BLaER1 treated with 17β-estradiol and CSF1 and Interleukin-3, amounts not matched to agents 10 nM and 100 nM (cell line): ENCODE measurements at regions not wholly inside any gene's neighbourhood (a gene's known extent, or its start where the extent isn't known, plus 50 kb on each side); places are given as distances from the start of the nearest gene placed in this dataset.

Experiments
- H3K27ac ChIP-seq, 11 experiments: shearing (Covaris generic); formaldehyde crosslinking; 2 replicates each; pipeline ENCODE4 v1.8.1; 2022
- H3K27me3 ChIP-seq, 11 experiments: shearing (Covaris generic); formaldehyde crosslinking; 2 replicates each; pipeline ENCODE4 v1.8.1; 2022
- H3K36me3 ChIP-seq, 11 experiments: shearing (Covaris generic); formaldehyde crosslinking; 2 replicates each; pipeline ENCODE4 v1.8.1; 2022
- H3K4me1 ChIP-seq, 10 experiments: shearing (Covaris generic); formaldehyde crosslinking; 2 replicates each; pipeline ENCODE4 v1.8.1; 2022
- H3K4me2 ChIP-seq, 11 experiments: shearing (Covaris generic); formaldehyde crosslinking; 2 replicates each; pipeline ENCODE4 v1.8.1; 2022
- H3K4me3 ChIP-seq, 10 experiments: shearing (Covaris generic); formaldehyde crosslinking; 2 replicates each; pipeline ENCODE4 v1.8.1; 2022
- H3K9ac ChIP-seq, 11 experiments: shearing (Covaris generic); formaldehyde crosslinking; 2 replicates each; pipeline ENCODE4 v1.8.1; 2022
- H3K9me3 ChIP-seq, 11 experiments: shearing (Covaris generic); formaldehyde crosslinking; replicated peaks in 1 of 11; 2 replicates each; pipeline ENCODE4 v1.8.1; 2022
- H4K20me1 ChIP-seq, 11 experiments: shearing (Covaris generic); formaldehyde crosslinking; 2 replicates each; pipeline ENCODE4 v1.8.1; 2022
- Cebpa-rat ChIP-seq, 11 experiments: shearing (Covaris generic); IDR thresholded peaks; 2 replicates each; pipeline ENCODE4 v1.8.1; 2022

DNA sequence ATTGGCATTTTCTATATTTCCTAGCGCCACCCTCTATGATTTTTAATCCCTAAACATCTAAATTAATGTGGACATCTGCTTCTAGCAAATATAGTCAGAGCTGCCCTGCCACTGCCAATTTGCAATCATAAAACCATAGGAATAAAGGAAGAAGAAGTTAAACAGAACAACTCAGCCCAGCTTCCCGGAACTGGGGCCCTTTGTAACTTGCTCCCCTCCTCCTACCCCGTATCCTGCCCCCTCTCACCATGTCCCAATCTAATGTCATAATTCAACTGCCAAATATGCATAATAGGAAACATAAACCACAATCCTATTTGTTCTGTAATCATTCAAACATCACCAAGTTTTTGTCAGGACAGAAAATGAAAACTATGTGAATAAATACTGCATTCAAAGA is 74.4 kb upstream of the ACP3 start:
- TF ChIP-seq Cebpa-rat (IDR thresholded peaks at IDR 0.05), result no peak
- Histone ChIP-seq H3K4me1 (peaks cover 23 to 40% (median 28%) of the 10 kb centered on the region in 10 experiments), H3K27me3 (no peaks in the 10 kb centered on the region), H3K9me3 (peaks cover 0 to 13% (median 5%) of the 10 kb centered on the region in 11 experiments; a peak in 7 of 22 replicates), H3K4me2 (peak overlapping the region; percentile 13 to 58 (median 36); a peak in 21 of 22 replicates), H3K4me3 (no peak overlapping the region), H4K20me1 (no peaks in the 10 kb centered on the region), H3K9ac (peak overlapping the region in 2 of 11 experiments; percentile 1 to 11; a peak in 1 of 22 replicates), H3K27ac (peak overlapping the region in 8 of 11 experiments; percentile 15 to 64 (median 30); a peak in 10 of 22 replicates), H3K36me3 (no peaks in the 10 kb centered on the region)

DNA sequence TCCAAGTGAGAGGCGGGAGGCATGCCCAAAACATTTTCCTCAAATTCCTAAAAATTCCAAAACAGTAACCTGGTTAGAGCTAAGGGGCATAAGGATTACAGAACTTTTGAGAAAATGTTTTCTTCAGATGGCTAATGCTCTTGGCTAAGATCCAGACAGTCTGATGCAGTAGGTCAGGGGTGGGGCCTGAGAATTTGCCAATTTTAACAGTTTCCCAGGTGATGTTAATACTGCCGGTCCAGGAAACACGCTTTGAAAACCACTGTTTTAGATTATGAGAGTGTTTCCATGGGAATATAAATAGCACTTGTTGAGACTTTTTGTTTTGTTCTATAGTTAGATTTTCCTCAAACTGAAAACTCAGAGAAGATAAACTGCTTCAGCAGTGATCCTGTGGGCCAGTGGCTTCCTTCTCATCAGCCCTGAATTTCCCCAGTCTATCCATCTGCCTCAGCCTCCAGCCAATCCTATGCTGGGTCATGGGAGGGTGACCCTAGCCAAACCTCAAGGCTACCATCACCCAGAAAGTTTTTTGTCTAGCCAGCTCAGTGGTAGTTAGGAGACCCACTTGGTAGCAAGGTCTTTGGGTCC is 71.6 kb upstream of the ACP3 start:
- H3K27ac ChIP-seq, result peak overlapping the region in 4 of 11 experiments; percentile 15 to 50 (median 28); a peak in 2 of 22 replicates
- H3K4me2 ChIP-seq, result peak overlapping the region in 9 of 11 experiments; percentile 19 to 72 (median 53); a peak in 17 of 22 replicates
- no peak overlapping the region for H3K9ac ChIP-seq
- peaks cover 23 to 40% (median 28%) of the 10 kb centered on the region in 10 experiments for H3K4me1 ChIP-seq
- H3K9me3 ChIP-seq, result peaks cover 0 to 5% (median 0%) of the 10 kb centered on the region in 11 experiments; a peak in 6 of 22 replicates
- H3K36me3 ChIP-seq, result no peaks in the 10 kb centered on the region
- no peaks in the 10 kb centered on the region for H4K20me1 ChIP-seq
- H3K4me3 ChIP-seq, result no peak overlapping the region
- no peak for TF ChIP-seq Cebpa-rat (IDR thresholded peaks at IDR 0.05)
- no peaks in the 10 kb centered on the region for H3K27me3 ChIP-seq

DNA sequence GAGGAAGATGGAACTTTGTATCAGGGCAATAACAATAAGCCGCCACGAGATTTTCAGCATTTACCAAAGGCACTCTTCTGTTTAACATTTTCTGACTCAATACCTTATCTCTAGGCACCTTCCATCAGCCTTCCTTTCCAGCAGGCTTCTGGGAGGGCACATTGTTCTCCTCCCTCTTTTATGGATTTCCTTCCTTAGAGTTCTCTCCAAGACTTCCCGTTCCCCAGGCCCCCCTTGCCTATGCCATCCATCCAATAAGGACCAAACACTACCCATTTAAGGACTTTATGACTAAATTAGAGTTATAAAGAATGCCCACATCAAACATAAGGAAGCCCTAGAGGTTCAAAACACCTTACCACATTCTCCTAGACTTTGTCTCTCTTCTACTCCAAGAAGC is 71.0 kb upstream of the ACP3 start:
- H3K27ac ChIP-seq, result peak overlapping the region in 4 of 11 experiments; percentile 15 to 50 (median 28); a peak in 2 of 22 replicates
- H4K20me1 ChIP-seq, result no peaks in the 10 kb centered on the region

DNA sequence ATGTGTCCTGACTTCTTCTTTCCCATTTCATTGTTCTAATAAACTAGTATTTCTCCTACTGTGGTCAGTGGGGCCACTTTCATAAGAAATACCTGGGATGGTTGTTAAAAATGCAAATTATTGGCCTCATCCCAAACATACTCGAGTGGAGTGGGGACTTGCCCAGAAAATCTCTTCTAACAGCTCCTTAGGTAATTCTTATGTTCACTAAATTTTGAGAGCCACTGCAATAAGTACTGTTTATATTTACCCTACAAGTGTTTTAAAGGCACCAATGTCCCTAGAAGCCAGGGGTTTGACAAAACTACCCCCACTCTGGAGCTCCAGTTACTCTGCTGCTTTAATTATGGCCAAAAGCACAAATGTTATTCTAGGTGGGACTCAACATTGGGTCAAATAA is 70.0 kb upstream of the ACP3 start:
- Histone ChIP-seq H3K36me3 (no peaks in the 10 kb centered on the region), H3K9me3 (no peaks in the 10 kb centered on the region), H3K4me3 (no peak overlapping the region), H3K4me2 (no peak overlapping the region), H4K20me1 (no peaks in the 10 kb centered on the region), H3K9ac (no peak overlapping the region), H3K27ac (no peak overlapping the region), H3K4me1 (peaks cover 13 to 30% (median 25%) of the 10 kb centered on the region in 10 experiments), H3K27me3 (no peaks in the 10 kb centered on the region)
- no peak for TF ChIP-seq Cebpa-rat (IDR thresholded peaks at IDR 0.05)

More for the DNA sequence above, 71.0 kb upstream of the ACP3 start:
- H3K4me1 ChIP-seq, result peaks cover 23 to 39% (median 28%) of the 10 kb centered on the region in 10 experiments
- no peak for TF ChIP-seq Cebpa-rat (IDR thresholded peaks at IDR 0.05)
- H3K4me3 ChIP-seq, result no peak overlapping the region
- H3K36me3 ChIP-seq, result no peaks in the 10 kb centered on the region
- no peaks in the 10 kb centered on the region for H3K27me3 ChIP-seq
- H3K9ac ChIP-seq, result no peak overlapping the region
- no peaks in the 10 kb centered on the region for H3K9me3 ChIP-seq
- H3K4me2 ChIP-seq, result peak overlapping the region in 9 of 11 experiments; percentile 19 to 72 (median 53); a peak in 15 of 22 replicates

DNA sequence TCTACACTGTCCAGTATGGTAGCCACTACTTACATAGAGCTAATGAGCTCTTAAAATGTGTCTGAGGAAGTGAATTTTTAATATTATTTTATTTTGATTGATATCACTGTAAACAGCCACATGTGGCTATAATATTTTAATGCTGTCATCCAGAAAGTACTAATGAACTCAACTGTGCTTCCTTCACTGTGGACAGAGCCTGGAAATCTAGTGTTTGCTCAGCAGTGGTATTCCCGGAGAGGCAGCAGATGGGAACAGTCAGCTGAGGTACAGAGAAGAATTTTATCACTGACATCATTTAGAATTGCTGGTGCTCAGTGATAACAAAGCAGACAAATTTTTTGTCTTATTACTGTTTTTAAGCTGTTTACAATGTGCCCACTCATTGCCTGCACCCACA is 68.7 kb upstream of the ACP3 start:
- Histone ChIP-seq H3K4me3 (no peak overlapping the region), H3K4me1 (peaks cover under 1 to 19% (median 13%) of the 10 kb centered on the region in 10 experiments; a peak in 19 of 20 replicates), H3K27me3 (no peaks in the 10 kb centered on the region), H3K9ac (no peak overlapping the region), H3K36me3 (no peaks in the 10 kb centered on the region), H4K20me1 (no peaks in the 10 kb centered on the region), H3K27ac (no peak overlapping the region), H3K4me2 (no peak overlapping the region), H3K9me3 (no peaks in the 10 kb centered on the region)
- no peak for TF ChIP-seq Cebpa-rat (IDR thresholded peaks at IDR 0.05)

DNA sequence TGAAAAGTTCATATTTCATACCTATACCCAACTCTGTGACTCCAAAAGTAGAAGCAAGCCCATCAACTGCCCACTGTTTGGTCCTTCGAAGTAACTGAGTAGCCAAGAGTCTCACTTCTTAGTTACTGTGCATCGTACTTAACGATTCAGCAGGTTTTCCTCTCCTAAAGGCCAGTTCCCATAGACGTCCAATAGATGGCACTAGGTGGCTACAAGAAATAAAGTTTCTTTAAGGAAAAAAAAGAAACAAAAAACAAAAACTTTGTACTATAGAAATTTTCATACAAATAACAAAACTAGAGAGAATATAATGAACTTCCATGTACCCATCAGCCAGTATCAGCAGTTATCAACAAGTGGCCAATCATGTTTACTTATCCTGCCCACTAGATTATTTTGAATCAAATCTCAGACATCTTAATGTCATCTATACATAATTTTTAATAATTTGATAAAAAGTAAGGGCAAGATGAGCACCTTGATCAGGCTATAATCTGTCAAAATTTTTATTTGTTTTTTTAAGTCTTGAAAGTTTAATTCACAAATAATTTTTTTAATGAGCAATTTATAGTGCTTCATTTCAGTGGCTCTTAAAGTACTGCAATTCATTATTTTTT is 63.8 kb upstream of the ACP3 start:
- H3K4me2 ChIP-seq, result no peak overlapping the region
- H3K4me3 ChIP-seq, result no peak overlapping the region
- no peaks in the 10 kb centered on the region for H3K36me3 ChIP-seq
- no peaks in the 10 kb centered on the region for H3K27me3 ChIP-seq
- H4K20me1 ChIP-seq, result no peaks in the 10 kb centered on the region
- H3K27ac ChIP-seq, result peak overlapping the region in 3 of 11 experiments; percentile 13 to 50 (median 37); a peak in 3 of 22 replicates
- TF ChIP-seq Cebpa-rat (IDR thresholded peaks at IDR 0.05), result no peak
- H3K9ac ChIP-seq, result no peak overlapping the region
- H3K9me3 ChIP-seq, result no peaks in the 10 kb centered on the region
- H3K4me1 ChIP-seq, result peaks cover 16 to 36% (median 20%) of the 10 kb centered on the region in 10 experiments

DNA sequence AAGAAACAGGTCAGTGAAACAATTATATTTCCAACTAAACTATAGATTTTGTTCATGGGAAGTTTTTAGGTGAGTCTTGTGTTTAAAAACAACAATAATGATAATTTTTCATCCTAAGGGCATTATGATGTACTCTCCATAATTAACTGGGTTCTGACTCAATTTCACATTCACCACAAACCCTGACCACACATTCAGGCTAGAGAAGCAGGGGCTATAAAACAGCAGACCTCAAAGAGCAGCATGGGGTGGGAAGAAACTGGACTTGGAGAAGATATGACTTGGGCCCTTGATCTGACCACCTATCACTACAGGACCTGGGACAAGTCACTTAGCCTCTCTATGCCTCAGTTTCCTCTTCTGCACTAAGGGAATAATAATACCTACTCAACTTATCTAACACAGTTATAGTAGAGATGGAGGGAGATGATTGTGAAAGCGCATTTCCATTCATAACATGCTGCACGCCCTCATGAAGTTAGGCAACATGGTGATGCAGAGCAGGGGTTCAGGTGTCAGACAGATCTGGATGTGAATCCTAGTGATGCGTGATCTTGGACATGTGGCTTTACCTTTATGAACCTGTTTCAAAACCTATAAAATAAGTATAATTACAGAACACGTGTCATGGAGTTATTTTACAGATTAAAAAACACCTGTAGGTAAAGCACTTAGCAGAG is 63.0 kb upstream of the ACP3 start:
- Histone ChIP-seq H3K27ac (peak overlapping the region in 9 of 11 experiments; percentile 7 to 58 (median 37); a peak in 10 of 22 replicates), H3K4me1 (peaks cover 16 to 40% (median 20%) of the 10 kb centered on the region in 10 experiments)
- no peak for TF ChIP-seq Cebpa-rat (IDR thresholded peaks at IDR 0.05)

DNA sequence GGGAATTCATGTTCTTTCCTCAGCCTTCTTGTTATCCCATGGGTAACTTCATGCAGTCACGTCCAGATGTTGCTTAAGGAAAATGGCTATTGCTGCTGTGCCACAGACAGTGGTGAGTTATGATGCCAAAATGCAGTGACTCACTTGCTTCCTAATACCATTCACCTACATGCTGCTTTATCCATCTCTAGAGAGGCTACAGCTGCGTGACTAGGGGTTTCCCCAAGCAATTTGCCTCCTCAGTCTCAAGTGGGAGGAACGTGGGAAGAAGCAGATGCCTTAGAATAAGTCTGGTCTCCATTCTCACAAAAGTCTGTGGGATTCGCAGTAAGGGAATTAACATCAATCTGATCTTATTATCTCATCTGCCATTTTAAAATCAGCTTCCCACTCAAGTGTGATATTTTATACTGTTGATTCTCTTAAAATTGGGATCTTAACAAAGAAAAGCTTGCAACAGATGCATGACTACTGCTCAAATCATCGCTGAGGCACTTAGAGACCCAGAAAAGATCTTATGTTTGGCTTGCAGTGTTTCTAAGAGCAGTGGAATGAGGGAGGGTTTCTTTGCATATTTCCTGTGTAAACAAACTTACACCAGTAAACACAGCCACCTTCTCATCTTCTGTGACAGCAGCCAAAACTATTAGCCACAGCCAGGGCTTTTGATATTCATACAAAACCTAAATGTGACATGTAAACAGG is 62.0 kb upstream of the ACP3 start:
- peak overlapping the region; percentile 35 to 74 (median 56) for H3K4me2 ChIP-seq
- H3K36me3 ChIP-seq, result no peaks in the 10 kb centered on the region
- H3K27me3 ChIP-seq, result no peaks in the 10 kb centered on the region
- H4K20me1 ChIP-seq, result no peaks in the 10 kb centered on the region
- no peak overlapping the region for H3K4me3 ChIP-seq
- H3K9me3 ChIP-seq, result no peaks in the 10 kb centered on the region
- peak overlapping the region in 3 of 11 experiments; percentile 2 to 28 (median 15); a peak in 1 of 22 replicates for H3K9ac ChIP-seq
- H3K27ac ChIP-seq, result peak overlapping the region in 9 of 11 experiments; percentile 7 to 58 (median 37); a peak in 14 of 22 replicates
- TF ChIP-seq Cebpa-rat (IDR thresholded peaks at IDR 0.05), result no peak
- H3K4me1 ChIP-seq, result peaks cover 16 to 40% (median 20%) of the 10 kb centered on the region in 10 experiments

More for the DNA sequence above, 63.0 kb upstream of the ACP3 start:
- Histone ChIP-seq H3K27me3 (no peaks in the 10 kb centered on the region), H3K4me2 (peak overlapping the region; percentile 35 to 74 (median 56)), H3K4me3 (no peak overlapping the region), H4K20me1 (no peaks in the 10 kb centered on the region), H3K36me3 (no peaks in the 10 kb centered on the region), H3K9me3 (no peaks in the 10 kb centered on the region), H3K9ac (no peak overlapping the region; a peak in 1 of 22 replicates)
